OCI-LY7 (cell line): ENCODE measurements at regions not wholly inside any gene's neighbourhood (a gene's known extent, or its start where the extent isn't known, plus 50 kb on each side); places are given as distances from the start of the nearest gene placed in this dataset.

Experiments
- CTCF ChIP-seq: fragments of 200-600 bp; sonication (generic); conservative IDR thresholded peaks from 2 replicates; pipeline ENCODE4 v1.5.1; 2014; ENCODE audit warnings: mild to moderate bottlenecking, antibody characterized with exemption, low read length, moderate library complexity, mixed read lengths
- EZH2phosphoT487 ChIP-seq: fragments of 200-600 bp; sonication (generic); IDR thresholded peaks from 2 replicates; pipeline ENCODE4 v1.6.1; 2018; ENCODE audit warnings: low read depth, borderline replicate concordance, mild to moderate bottlenecking, mixed run types, antibody characterized with exemption, low read length, moderate library complexity, mixed read lengths

GRCh38 chrY:8897876-8898275 lies 439.4 kb upstream of the TSPY4 start:
- TF ChIP-seq CTCF (no peak), EZH2phosphoT487 (no peak)
